Thyroid gland (tissue), 4 donors: ENCODE measurements at regions not wholly inside any gene's neighbourhood (a gene's known extent, or its start where the extent isn't known, plus 50 kb on each side); places are given as distances from the start of the nearest gene placed in this dataset.

Source experiments
- POLR2A ChIP-seq, 2 donors: fragments of 450-650 bp; IDR thresholded peaks; one replicate each; pipeline ENCODE4 v1.6.1; 2017; ENCODE audit warnings: antibody characterized with exemption in 2 of 2, mild to moderate bottlenecking in 2 of 2, moderate library complexity in 1 of 2
- TF ChIP-seq, protein P1 (sequence below), 6 experiments: fragments of 200-600 bp in 3 of 6; fragments of 450-650 bp in 3 of 6; sonication (generic) in 3 of 6; IDR thresholded peaks; one replicate each; pipeline ENCODE4 v1.5.1; 2016 to 2019; ENCODE audit warnings: antibody characterized with exemption in 6 of 6, mild to moderate bottlenecking in 2 of 6, inconsistent platforms in 1 of 6, moderate library complexity in 1 of 6

- TF ChIP-seq POLR2A (IDR thresholded peaks at IDR 0.05): no peak
- TF ChIP-seq, protein P1, sequence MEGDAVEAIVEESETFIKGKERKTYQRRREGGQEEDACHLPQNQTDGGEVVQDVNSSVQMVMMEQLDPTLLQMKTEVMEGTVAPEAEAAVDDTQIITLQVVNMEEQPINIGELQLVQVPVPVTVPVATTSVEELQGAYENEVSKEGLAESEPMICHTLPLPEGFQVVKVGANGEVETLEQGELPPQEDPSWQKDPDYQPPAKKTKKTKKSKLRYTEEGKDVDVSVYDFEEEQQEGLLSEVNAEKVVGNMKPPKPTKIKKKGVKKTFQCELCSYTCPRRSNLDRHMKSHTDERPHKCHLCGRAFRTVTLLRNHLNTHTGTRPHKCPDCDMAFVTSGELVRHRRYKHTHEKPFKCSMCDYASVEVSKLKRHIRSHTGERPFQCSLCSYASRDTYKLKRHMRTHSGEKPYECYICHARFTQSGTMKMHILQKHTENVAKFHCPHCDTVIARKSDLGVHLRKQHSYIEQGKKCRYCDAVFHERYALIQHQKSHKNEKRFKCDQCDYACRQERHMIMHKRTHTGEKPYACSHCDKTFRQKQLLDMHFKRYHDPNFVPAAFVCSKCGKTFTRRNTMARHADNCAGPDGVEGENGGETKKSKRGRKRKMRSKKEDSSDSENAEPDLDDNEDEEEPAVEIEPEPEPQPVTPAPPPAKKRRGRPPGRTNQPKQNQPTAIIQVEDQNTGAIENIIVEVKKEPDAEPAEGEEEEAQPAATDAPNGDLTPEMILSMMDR (IDR thresholded peaks at IDR 0.05): no peak
Observed at GRCh38 chr3:134708671-134709070, 57.8 kb upstream of the KY start.
